ENCODE measurements at regions not wholly inside any gene's neighbourhood (a gene's known extent, or its start where the extent isn't known, plus 50 kb on each side); places are given as distances from the start of the nearest gene placed in this dataset.

GRCh38 chrX:22594766-22595165 lies 322.1 kb downstream of the CBLL2 start (continued):
- no peak for TF ChIP-seq ZBTB12 (CRISPR knock-in tag; IDR thresholded peaks at IDR 0.05)
- TF ChIP-seq ZFP30 (CRISPR knock-in tag; IDR thresholded peaks at IDR 0.05; ENCODE audit: borderline replicate concordance) = no peak
- TF ChIP-seq SETDB1 (IDR thresholded peaks at IDR 0.05; ENCODE audit: low read length) = no peak
- no peak for TF ChIP-seq FOXA3 (CRISPR knock-in tag; conservative IDR thresholded peaks at IDR 0.05 in 1 of 2, IDR thresholded peaks at IDR 0.05 in 1 of 2)
- no peak for TF ChIP-seq FOXA1 (IDR thresholded peaks at IDR 0.05; ENCODE audit: borderline replicate concordance)

GRCh38 chrX:22603060-22603459 lies 330.3 kb downstream of the CBLL2 start:
- Histone ChIP-seq H3K27me3 (ENCODE audit: control insufficient read depth in 2 of 2, insufficient read depth in 2 of 2, low read length in 2 of 2) (no peaks in the 10 kb centered on the region), H3K4me2 (ENCODE audit: insufficient read depth, low read length) (no peak overlapping the region), H3K36me3 (ENCODE audit: control insufficient read depth, insufficient read depth, low read length) (no peaks in the 10 kb centered on the region), H3K79me2 (ENCODE audit: control insufficient read depth, insufficient read depth, low read length) (no peaks in the 10 kb centered on the region), H3K27ac (ENCODE audit: extremely low read depth, low read depth, low read length) (no peak overlapping the region), H3K9me1 (ENCODE audit: control insufficient read depth, insufficient read depth, low read length) (no peaks in the 10 kb centered on the region), H3K9me3 (replicated peaks; ENCODE audit: control insufficient read depth, insufficient read depth, low read depth, low read length) (no peaks in the 10 kb centered on the region), H3K4me3 (no peak overlapping the region), H2AFZ (ENCODE audit: low read depth, low read length) (no peak overlapping the region), H3K4me1 (replicated peaks in 1 of 2; ENCODE audit: control insufficient read depth in 2 of 2, insufficient read depth in 2 of 2, low read length in 2 of 2) (no peaks in the 10 kb centered on the region), H4K20me1 (replicated peaks; ENCODE audit: control insufficient read depth, insufficient read depth, low read length) (no peaks in the 10 kb centered on the region), H3K9ac (ENCODE audit: insufficient read depth in 1 of 2, low read depth in 2 of 2, low read length in 2 of 2) (no peak overlapping the region)
- CTCF ChIA-PET (ENCODE audit: low intra/inter-chr PET ratio) = no interaction called here
- ATAC-seq = no peak
- 0% methylated on average over 1 of the region's 5 CpGs for WGBS (ENCODE audit: insufficient coverage, low coverage, missing lambda C conversion rate)
- no TSS peak for BruUV-seq (replicated peaks)
- intact Hi-C loops (cut with micrococcal nuclease) (no loop called here), in situ Hi-C loops (cut with MboI) (no loop called here)
- DNase-seq (ENCODE audit: extremely low read depth in 1 of 4, low spot score in 3 of 4) = no peak
- FAIRE-seq = no peak
- POLR2A ChIA-PET = no interaction called here
- TF ChIP-seq ZC3H11A (IDR thresholded peaks at IDR 0.05; ENCODE audit: low read depth, low read length) (no peak), IRF1 (CRISPR knock-in tag; IDR thresholded peaks at IDR 0.05; ENCODE audit: borderline replicate concordance) (no peak), HEY1 (CRISPR knock-in tag; IDR thresholded peaks at IDR 0.05; ENCODE audit: borderline replicate concordance) (no peak), NCOA2 (IDR thresholded peaks at IDR 0.05; ENCODE audit: partially characterized antibody in 2 of 2) (no peak), THRAP3 (IDR thresholded peaks at IDR 0.05; ENCODE audit: borderline replicate concordance) (no peak), ZNF717 (CRISPR knock-in tag; IDR thresholded peaks at IDR 0.05) (no peak), NR3C1 (CRISPR knock-in tag; IDR thresholded peaks at IDR 0.05) (no peak), MYBL2 (IDR thresholded peaks at IDR 0.05; ENCODE audit: low read depth) (no peak), MYBL2 (CRISPR knock-in tag; IDR thresholded peaks at IDR 0.05; ENCODE audit: borderline replicate concordance) (no peak), MED1 (CRISPR knock-in tag; IDR thresholded peaks at IDR 0.05; ENCODE audit: borderline replicate concordance) (no peak), RREB1 (CRISPR knock-in tag; IDR thresholded peaks at IDR 0.05) (no peak)
